H1 (cell line): ENCODE measurements at regions not wholly inside any gene's neighbourhood (a gene's known extent, or its start where the extent isn't known, plus 50 kb on each side); places are given as distances from the start of the nearest gene placed in this dataset.

ENCODE experiments used
- EP300 ChIP-seq, 2 experiments: IDR thresholded peaks; 1 replicate in 1 of 2; 2 replicates in 1 of 2; pipeline ENCODE4 v1.6.1; 2011 to 2012; ENCODE audit warnings: low read depth in 2 of 2, low read length in 2 of 2, mild to moderate bottlenecking in 2 of 2, borderline replicate concordance in 1 of 2, inconsistent platforms in 1 of 2, moderate library complexity in 1 of 2
- JUN ChIP-seq: IDR thresholded peaks from 2 replicates; pipeline ENCODE4 v1.6.1; 2011; ENCODE audit warnings: low read depth, mild to moderate bottlenecking, improper control_type of control experiment, low read length
- JUND ChIP-seq: IDR thresholded peaks from 2 replicates; pipeline ENCODE4 v1.6.1; 2011; ENCODE audit warnings: mild to moderate bottlenecking, improper control_type of control experiment, low read length
- SUZ12 ChIP-seq: fragments of 200-600 bp; sonication (generic); IDR thresholded peaks from 2 replicates; pipeline ENCODE4 v1.6.1; 2012; ENCODE audit warnings: mild to moderate bottlenecking, inconsistent platforms, low read length, moderate library complexity, mixed read lengths
- TAF7 ChIP-seq: optimal IDR thresholded peaks from 2 replicates; pipeline ENCODE3; 2011; ENCODE audit warnings: low read depth, mild to moderate bottlenecking, inconsistent platforms, low read length, moderate library complexity, borderline replicate concordance
- TEAD4 ChIP-seq: IDR thresholded peaks from 2 replicates; pipeline ENCODE4 v1.6.1; 2012; ENCODE audit warnings: low read depth, low read length, inconsistent platforms, mixed read lengths
- USF2 ChIP-seq: IDR thresholded peaks from 2 replicates; pipeline ENCODE4 v1.6.1; 2011; ENCODE audit warnings: low read length, improper control_type of control experiment

GRCh38 chr13:107421951-107422350 is 793.4 kb downstream of the LIG4 start (continued):
- TF ChIP-seq TEAD4 (no peak), TAF7 (no peak), SUZ12 (no peak), EP300 (IDR thresholded peaks at IDR 0.05; ENCODE audit: borderline replicate concordance in 1 of 2, low read depth in 2 of 2, low read length in 2 of 2) (no peak), JUND (no peak), JUN (no peak), USF2 (no peak)
